ENCODE measurements at regions not wholly inside any gene's neighbourhood (a gene's known extent, or its start where the extent isn't known, plus 50 kb on each side); places are given as distances from the start of the nearest gene placed in this dataset.
A peak's percentile ranks its signal among the peaks of the same experiment; 100 is the strongest.

DNA sequence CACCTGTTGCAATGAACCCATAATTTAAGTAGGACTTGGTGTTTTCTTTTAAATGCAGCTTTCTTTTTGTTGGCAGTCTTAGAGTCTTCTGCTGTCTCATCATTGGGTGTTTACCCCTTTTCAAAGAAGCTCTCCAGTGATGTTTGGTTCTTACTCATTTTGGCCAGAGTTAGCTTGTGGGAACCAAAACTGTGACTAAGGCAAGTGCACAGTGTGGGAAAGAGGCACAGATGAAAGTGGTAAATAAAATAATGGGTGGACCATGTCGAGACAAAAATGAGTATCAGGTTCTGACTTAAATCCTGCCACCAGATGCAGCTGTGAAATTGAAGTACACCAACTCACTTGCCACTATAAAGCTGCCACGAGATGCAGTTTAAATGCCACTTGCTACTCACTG, 615.4 kb upstream of the MIS18BP1 start:
- Histone ChIP-seq H3K4me3 (ENCODE audit: low read depth in 1 of 2, low read length in 2 of 2) (no peak overlapping the region), H3K79me2 (ENCODE audit: insufficient read depth, low read length) (no peaks in the 10 kb centered on the region), H3K4me1 (ENCODE audit: insufficient read depth, low read length) (no peaks in the 10 kb centered on the region), H3K4me2 (ENCODE audit: insufficient read depth, low read length) (no peak overlapping the region), H3K36me3 (ENCODE audit: insufficient read depth, low read length) (no peaks in the 10 kb centered on the region), H4K20me1 (ENCODE audit: insufficient read depth, low read length) (no peaks in the 10 kb centered on the region), H3K9ac (ENCODE audit: low read depth, low read length) (no peak overlapping the region), H3K27ac (ENCODE audit: low read length) (no peak overlapping the region), H3K9me3 (ENCODE audit: insufficient read depth, low read length, severe bottlenecking) (peaks cover 4% of the 10 kb centered on the region), H2AFZ (ENCODE audit: low read depth, low read length) (no peak overlapping the region), H3K27me3 (ENCODE audit: insufficient read depth, low read length, poor library complexity) (no peaks in the 10 kb centered on the region)
- no peak for TF ChIP-seq EZH2 (IDR thresholded peaks at IDR 0.05; ENCODE audit: borderline replicate concordance, low read depth, low read length, severe bottlenecking)
- TF ChIP-seq, protein P1, sequence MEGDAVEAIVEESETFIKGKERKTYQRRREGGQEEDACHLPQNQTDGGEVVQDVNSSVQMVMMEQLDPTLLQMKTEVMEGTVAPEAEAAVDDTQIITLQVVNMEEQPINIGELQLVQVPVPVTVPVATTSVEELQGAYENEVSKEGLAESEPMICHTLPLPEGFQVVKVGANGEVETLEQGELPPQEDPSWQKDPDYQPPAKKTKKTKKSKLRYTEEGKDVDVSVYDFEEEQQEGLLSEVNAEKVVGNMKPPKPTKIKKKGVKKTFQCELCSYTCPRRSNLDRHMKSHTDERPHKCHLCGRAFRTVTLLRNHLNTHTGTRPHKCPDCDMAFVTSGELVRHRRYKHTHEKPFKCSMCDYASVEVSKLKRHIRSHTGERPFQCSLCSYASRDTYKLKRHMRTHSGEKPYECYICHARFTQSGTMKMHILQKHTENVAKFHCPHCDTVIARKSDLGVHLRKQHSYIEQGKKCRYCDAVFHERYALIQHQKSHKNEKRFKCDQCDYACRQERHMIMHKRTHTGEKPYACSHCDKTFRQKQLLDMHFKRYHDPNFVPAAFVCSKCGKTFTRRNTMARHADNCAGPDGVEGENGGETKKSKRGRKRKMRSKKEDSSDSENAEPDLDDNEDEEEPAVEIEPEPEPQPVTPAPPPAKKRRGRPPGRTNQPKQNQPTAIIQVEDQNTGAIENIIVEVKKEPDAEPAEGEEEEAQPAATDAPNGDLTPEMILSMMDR (IDR thresholded peaks at IDR 0.05; ENCODE audit: borderline replicate concordance, extremely low read depth, low read length, poor library complexity, severe bottlenecking), result no peak
- ATAC-seq (ENCODE audit: insufficient read depth, low read depth) (no peak), DNase-seq (no peak)

DNA sequence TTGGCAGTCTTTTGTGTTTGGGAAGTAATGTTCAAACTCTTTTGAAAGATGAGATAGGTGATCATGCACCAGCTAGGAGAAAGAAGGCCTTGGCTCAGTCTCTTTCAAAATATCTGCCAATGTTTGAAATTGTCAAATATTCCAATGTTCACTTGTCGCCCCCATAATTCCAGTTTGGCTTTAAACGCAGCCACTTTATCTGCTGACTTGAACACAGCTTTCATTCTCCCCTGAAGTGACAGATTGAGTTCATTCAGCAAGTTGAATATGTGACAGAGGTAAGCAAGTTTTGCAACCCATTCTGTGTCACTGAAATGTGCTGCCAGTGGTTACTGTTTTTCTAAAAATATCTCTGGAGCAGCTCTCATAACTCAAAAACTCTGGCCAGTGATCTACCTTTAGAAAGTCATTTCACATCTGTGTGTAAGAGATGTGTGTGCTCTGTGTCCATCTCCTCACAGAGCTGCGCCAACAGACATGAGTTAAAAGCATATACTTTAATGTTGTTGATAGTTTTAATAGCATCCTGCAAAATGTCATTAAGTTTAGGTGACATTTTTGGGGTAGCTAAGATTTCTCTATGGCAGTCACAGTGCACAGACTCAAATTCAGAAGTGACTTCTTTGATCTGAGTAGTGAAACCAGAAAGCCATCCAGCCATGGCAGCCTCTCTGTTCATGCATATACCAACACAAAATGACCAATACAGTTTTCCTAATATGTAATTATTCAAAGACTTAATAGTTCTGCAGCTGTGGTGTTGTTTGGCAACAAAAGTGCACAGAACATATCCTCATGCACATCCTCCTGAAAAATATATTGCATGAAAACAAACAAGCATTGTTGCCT, 614.3 kb upstream of the MIS18BP1 start:
- DNase-seq (no peak), ATAC-seq (ENCODE audit: insufficient read depth, low read depth) (no peak)
- H3K27me3 ChIP-seq (ENCODE audit: insufficient read depth, low read length, poor library complexity), result no peaks in the 10 kb centered on the region
- no peak overlapping the region for H3K27ac ChIP-seq (ENCODE audit: low read length)
- no peak overlapping the region for H3K4me2 ChIP-seq (ENCODE audit: insufficient read depth, low read length)
- no peak overlapping the region for H3K4me3 ChIP-seq (ENCODE audit: low read depth in 1 of 2, low read length in 2 of 2)
- H2AFZ ChIP-seq (ENCODE audit: low read depth, low read length), result no peak overlapping the region
- no peaks in the 10 kb centered on the region for H3K4me1 ChIP-seq (ENCODE audit: insufficient read depth, low read length)
- no peak for TF ChIP-seq EZH2 (IDR thresholded peaks at IDR 0.05; ENCODE audit: borderline replicate concordance, low read depth, low read length, severe bottlenecking)
- TF ChIP-seq, protein P1 (IDR thresholded peaks at IDR 0.05; ENCODE audit: borderline replicate concordance, extremely low read depth, low read length, poor library complexity, severe bottlenecking), result no peak
- H3K9ac ChIP-seq (ENCODE audit: low read depth, low read length), result no peak overlapping the region
- peaks cover 4% of the 10 kb centered on the region for H3K9me3 ChIP-seq (ENCODE audit: insufficient read depth, low read length, severe bottlenecking)
- H3K36me3 ChIP-seq (ENCODE audit: insufficient read depth, low read length), result no peaks in the 10 kb centered on the region
- H3K79me2 ChIP-seq (ENCODE audit: insufficient read depth, low read length), result no peaks in the 10 kb centered on the region
- no peaks in the 10 kb centered on the region for H4K20me1 ChIP-seq (ENCODE audit: insufficient read depth, low read length)

DNA sequence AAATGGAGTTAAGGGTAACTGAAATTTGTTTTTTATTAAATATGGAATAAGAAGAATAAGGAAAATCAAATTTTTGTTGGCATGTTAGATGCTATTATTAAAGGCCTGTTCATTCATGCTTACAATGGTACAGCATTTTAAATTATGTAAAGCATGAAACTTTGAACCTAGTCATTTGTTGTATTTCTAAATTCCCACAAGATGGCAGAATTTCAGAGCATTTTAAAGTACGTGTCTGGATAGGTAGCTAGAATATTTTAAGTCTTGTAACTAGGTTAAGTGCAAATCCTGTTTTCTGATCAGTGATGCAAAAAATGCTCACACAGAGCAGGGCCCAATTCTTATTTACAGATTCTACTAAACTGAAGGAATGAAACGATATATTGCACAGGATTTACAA, 585.6 kb upstream of the MIS18BP1 start:
- Histone ChIP-seq H3K9ac (ENCODE audit: low read depth, low read length) (no peak overlapping the region), H3K4me2 (ENCODE audit: insufficient read depth, low read length) (no peak overlapping the region), H3K9me3 (ENCODE audit: insufficient read depth, low read length, severe bottlenecking) (no peaks in the 10 kb centered on the region), H3K79me2 (ENCODE audit: insufficient read depth, low read length) (no peaks in the 10 kb centered on the region), H2AFZ (ENCODE audit: low read depth, low read length) (no peak overlapping the region), H3K27ac (ENCODE audit: low read length) (no peak overlapping the region), H3K4me3 (ENCODE audit: low read depth in 1 of 2, low read length in 2 of 2) (no peak overlapping the region), H3K27me3 (ENCODE audit: insufficient read depth, low read length, poor library complexity) (no peaks in the 10 kb centered on the region), H3K36me3 (ENCODE audit: insufficient read depth, low read length) (no peaks in the 10 kb centered on the region), H4K20me1 (ENCODE audit: insufficient read depth, low read length) (no peaks in the 10 kb centered on the region), H3K4me1 (ENCODE audit: insufficient read depth, low read length) (no peaks in the 10 kb centered on the region)
- no peak for TF ChIP-seq EZH2 (IDR thresholded peaks at IDR 0.05; ENCODE audit: borderline replicate concordance, low read depth, low read length, severe bottlenecking)
- TF ChIP-seq, protein P1 (IDR thresholded peaks at IDR 0.05; ENCODE audit: borderline replicate concordance, extremely low read depth, low read length, poor library complexity, severe bottlenecking), result peak; percentile 21
- ATAC-seq (ENCODE audit: insufficient read depth, low read depth), result no peak
- no peak for DNase-seq
